Astrocyte of the spinal cord (primary cell): ENCODE measurements at regions not wholly inside any gene's neighbourhood (a gene's known extent, or its start where the extent isn't known, plus 50 kb on each side); places are given as distances from the start of the nearest gene placed in this dataset.

Experiments
- DNase-seq: peaks from one replicate; pipeline ENCODE4 v3.0.0; 2011; ENCODE audit warnings: low read depth, low spot score
- H3K4me3 ChIP-seq: 2 replicates; pipeline ENCODE4 v1.5.1; 2011; ENCODE audit warnings: low read depth, mild to moderate bottlenecking, low read length, moderate library complexity
- in situ Hi-C: cut with HindIII; loops from 2 replicates; pipeline ENCODE4 v1.10.0; 2017; ENCODE audit warnings: low sequenced_read_pairs
- TF ChIP-seq, protein P1 (sequence below): IDR thresholded peaks from 2 replicates; pipeline ENCODE4 v1.5.1; 2012; ENCODE audit warnings: low read depth, mild to moderate bottlenecking, low read length, inconsistent platforms

DNA sequence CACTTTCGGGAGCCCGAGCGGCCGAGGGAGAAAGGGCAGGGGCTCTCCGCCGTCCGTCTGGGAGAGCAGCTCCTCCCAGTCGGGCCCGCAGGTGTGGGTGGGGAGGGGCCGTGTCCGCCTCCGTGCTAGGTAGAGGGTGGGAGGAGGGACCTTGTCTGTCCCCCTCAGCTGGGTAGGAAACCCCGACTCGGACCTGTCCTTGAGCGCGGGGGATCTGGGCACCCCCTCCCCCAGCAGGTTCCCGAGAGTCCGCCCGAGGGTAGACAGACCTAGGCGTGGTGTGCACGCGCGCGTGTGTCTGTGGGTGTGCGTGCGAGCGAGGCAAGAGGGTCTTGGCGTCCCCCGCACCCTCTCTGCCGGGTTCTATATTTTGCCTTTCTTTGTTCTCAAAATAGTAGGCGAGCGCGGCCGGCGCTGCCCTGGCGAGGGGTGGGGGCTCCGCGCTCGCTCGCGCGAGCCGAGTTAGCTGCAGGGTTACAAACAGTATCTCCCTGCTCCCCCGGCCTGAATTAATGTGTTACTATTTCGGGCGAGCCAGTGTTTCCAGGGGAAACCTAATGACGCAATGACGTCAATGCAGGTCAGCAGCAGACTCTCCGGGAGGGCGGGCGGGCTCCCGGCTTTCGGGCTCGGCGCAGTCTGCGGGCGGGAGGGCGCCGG, 73.9 kb upstream of the LEP start:
- in situ Hi-C loops = no loop called here
- TF ChIP-seq, protein P1, sequence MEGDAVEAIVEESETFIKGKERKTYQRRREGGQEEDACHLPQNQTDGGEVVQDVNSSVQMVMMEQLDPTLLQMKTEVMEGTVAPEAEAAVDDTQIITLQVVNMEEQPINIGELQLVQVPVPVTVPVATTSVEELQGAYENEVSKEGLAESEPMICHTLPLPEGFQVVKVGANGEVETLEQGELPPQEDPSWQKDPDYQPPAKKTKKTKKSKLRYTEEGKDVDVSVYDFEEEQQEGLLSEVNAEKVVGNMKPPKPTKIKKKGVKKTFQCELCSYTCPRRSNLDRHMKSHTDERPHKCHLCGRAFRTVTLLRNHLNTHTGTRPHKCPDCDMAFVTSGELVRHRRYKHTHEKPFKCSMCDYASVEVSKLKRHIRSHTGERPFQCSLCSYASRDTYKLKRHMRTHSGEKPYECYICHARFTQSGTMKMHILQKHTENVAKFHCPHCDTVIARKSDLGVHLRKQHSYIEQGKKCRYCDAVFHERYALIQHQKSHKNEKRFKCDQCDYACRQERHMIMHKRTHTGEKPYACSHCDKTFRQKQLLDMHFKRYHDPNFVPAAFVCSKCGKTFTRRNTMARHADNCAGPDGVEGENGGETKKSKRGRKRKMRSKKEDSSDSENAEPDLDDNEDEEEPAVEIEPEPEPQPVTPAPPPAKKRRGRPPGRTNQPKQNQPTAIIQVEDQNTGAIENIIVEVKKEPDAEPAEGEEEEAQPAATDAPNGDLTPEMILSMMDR = no peak
- DNase-seq = peak; percentile 77
- peak overlapping the region; percentile 27 for H3K4me3 ChIP-seq

DNA sequence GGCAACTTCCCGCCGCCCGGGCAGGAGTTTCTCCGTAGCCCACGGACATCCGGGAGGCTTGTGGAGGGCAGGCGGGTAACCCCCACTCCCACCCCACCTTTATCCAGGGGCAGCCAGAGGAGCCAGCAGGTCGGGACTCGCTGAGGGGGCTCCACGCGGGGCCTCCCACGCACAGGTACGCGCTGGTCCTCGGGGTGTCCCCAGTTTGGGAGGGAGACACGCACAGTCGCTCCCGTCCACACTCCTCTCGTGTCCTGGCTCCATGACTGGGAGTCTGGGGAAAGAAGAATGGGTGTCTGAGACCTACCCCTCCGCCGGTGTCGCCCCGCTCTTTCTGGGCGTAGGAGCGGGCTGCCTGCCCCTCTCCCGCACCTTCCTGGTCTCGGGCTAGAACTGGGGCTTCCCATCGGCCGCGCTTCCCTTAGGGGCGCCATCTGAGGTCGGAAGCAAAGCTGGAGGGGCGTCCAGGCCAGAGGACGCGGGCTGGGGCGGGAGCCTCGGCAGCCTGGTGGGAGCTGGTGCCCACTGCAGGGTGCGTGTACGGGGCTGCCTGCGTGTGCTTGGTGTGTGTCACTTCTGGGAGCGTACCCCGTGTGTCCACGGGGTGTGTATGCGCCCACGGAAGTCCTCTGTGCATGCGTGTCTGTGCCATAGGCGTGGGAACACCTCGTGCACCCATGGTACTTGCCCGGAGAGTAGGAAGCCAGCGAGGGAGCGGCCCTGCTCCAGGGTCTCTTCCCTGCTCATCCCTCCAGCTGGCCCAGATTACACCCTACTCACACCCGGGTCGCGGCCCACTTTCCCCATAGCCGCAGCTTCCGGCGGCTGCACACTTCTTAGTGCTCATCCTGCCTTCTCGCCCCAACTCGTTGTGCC, 73.0 kb upstream of the LEP start:
- TF ChIP-seq, protein P1 = no peak
- no peak overlapping the region for H3K4me3 ChIP-seq
- in situ Hi-C loops = no loop called here
- DNase-seq = no peak

GRCh38 chr7:128168667-128169210, 72.3 kb upstream of the LEP start:
- no peak overlapping the region for H3K4me3 ChIP-seq
- DNase-seq = peak; percentile 8
- TF ChIP-seq, protein P1 = no peak
- in situ Hi-C loops = no loop called here

DNA sequence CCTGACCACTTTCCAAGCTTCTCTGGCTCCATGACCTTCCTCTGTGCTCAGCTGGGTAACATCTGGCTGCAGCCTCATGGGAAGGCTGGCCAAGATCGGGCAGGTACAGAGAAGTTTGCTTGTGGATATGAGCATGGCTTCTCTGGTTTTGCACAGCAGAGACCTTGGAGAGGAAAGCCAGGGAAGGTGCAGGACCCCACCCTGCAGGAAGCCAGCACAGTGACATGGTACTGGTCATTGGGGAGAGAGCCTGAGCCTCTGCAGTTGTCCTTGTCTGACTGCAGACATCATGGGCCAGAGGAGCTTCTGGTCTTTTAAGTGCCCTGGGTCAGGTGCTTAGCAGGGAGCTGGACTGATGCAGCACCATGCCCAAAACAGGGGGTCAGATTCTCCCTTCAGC, 70.6 kb upstream of the LEP start:
- H3K4me3 ChIP-seq = no peak overlapping the region

DNA sequence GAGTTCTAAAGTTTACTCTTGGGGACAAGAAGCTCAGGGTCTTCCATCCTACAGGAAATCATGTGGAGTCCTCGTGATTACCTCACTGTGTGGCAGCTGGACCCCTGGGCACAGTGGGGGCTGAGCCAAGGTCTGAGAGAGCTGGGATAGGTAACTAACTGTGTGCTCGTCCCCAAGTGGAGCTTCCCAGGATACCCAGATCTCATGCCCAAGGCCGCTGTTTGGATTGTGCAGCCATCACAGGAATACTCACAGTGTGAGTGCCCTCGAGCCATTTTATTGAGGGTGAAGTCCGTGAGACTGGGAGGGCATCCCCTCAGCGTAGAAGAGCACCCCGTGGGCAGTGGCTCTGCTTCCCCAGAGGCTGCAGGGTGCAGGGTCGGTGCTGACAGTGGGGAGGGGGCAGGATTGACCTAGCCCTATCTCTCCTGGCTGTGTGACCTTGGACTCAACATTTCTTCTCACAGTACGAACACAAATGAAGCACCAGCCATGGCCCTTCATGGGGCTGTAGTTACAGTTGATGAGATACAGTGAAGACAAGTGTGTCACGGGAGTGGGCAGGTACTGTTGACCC, 69.6 kb upstream of the LEP start:
- no peak overlapping the region for H3K4me3 ChIP-seq
- no peak for DNase-seq
- TF ChIP-seq, protein P1 = no peak
- in situ Hi-C loops = no loop called here

More for the DNA sequence above, 70.6 kb upstream of the LEP start:
- in situ Hi-C loops = no loop called here
- no peak for DNase-seq
- TF ChIP-seq, protein P1 = no peak

- H3K4me3 ChIP-seq = no peak overlapping the region
- TF ChIP-seq, protein P1 = no peak
- in situ Hi-C loops = no loop called here
- no peak for DNase-seq
These were observed 68.9 kb upstream of the LEP start for GRCh38 chr7:128172151-128172550.
